ENCODE measurements at regions not wholly inside any gene's neighbourhood (a gene's known extent, or its start where the extent isn't known, plus 50 kb on each side); places are given as distances from the start of the nearest gene placed in this dataset.
"Not testable (repeated sequence)": the region's sequence is repeated elsewhere in the genome, so short reads cannot be mapped to it uniquely, and the experiment has no call there.

- H3K27me3 ChIP-seq (ENCODE audit: insufficient read depth, low read depth): no peaks in the 10 kb centered on the region
- H3K9ac ChIP-seq: no peak overlapping the region
- no peaks in the 10 kb centered on the region for H3K36me3 ChIP-seq (ENCODE audit: insufficient read depth)
- no peak overlapping the region for H2AFZ ChIP-seq (ENCODE audit: low read depth)
- H3K4me1 ChIP-seq (ENCODE audit: low read depth, poor library complexity, severe bottlenecking): no peaks in the 10 kb centered on the region
- H4K20me1 ChIP-seq (ENCODE audit: insufficient read depth): no peaks in the 10 kb centered on the region
- H3K4me2 ChIP-seq: no peak overlapping the region
- H3K79me2 ChIP-seq (ENCODE audit: insufficient read depth, low read depth): no peaks in the 10 kb centered on the region
- no peak overlapping the region for H3K4me3 ChIP-seq (IDR thresholded peaks at IDR 0.05; ENCODE audit: insufficient read depth, low read depth, low read length)
- no peak for TF ChIP-seq CTCF (conservative IDR thresholded peaks at IDR 0.05; ENCODE audit: low read depth, low read length)
- H3K27ac ChIP-seq: no peak overlapping the region
Observed at GRCh38 chr22:23484651-23485050, 95.4 kb downstream of the IGLL1 start.

DNA sequence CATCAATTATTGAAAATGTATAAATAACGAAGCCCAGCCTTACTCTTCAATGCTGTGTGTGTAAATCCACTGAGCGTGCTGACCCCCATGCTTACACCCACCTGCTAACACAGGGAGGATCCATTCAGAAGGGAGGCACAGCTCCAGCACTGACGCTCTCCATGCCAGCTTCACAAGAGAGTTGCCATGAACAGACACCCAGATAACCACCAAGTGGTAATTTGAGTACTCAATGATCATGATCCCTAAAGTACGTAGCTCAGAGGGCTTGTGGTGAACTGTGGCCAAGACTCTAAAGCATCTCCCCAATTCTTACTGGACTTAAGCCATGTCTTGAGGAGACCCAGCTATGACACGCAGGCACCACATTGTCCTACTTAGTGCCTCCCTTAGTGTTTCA lies 98.7 kb downstream of the IGLL1 start:
- H2AFZ ChIP-seq (ENCODE audit: low read depth): no peak overlapping the region
- H3K4me2 ChIP-seq: no peak overlapping the region
- no peak overlapping the region for H3K4me3 ChIP-seq (IDR thresholded peaks at IDR 0.05; ENCODE audit: insufficient read depth, low read depth, low read length)
- H3K27ac ChIP-seq: no peak overlapping the region
- no peak overlapping the region for H3K9ac ChIP-seq
- no peak for TF ChIP-seq CTCF (conservative IDR thresholded peaks at IDR 0.05; ENCODE audit: low read depth, low read length)
- H3K79me2 ChIP-seq (ENCODE audit: insufficient read depth, low read depth): no peaks in the 10 kb centered on the region
- peaks cover 10% of the 10 kb centered on the region for H3K4me1 ChIP-seq (ENCODE audit: low read depth, poor library complexity, severe bottlenecking)
- no peaks in the 10 kb centered on the region for H3K36me3 ChIP-seq (ENCODE audit: insufficient read depth)
- no peaks in the 10 kb centered on the region for H3K27me3 ChIP-seq (ENCODE audit: insufficient read depth, low read depth)
- no peaks in the 10 kb centered on the region for H4K20me1 ChIP-seq (ENCODE audit: insufficient read depth)

GRCh38 chr22:23478175-23478574 lies 101.9 kb downstream of the IGLL1 start:
- Histone ChIP-seq H4K20me1 (ENCODE audit: insufficient read depth) (no peaks in the 10 kb centered on the region), H3K27ac (no peak overlapping the region), H3K4me2 (peak overlapping the region; percentile 38; the same call in 1 of the 2 replicates), H3K27me3 (ENCODE audit: insufficient read depth, low read depth) (no peaks in the 10 kb centered on the region), H3K79me2 (ENCODE audit: insufficient read depth, low read depth) (no peaks in the 10 kb centered on the region), H3K36me3 (ENCODE audit: insufficient read depth) (no peaks in the 10 kb centered on the region), H3K9ac (no peak overlapping the region), H3K4me1 (ENCODE audit: low read depth, poor library complexity, severe bottlenecking) (peaks cover 10% of the 10 kb centered on the region), H2AFZ (ENCODE audit: low read depth) (no peak overlapping the region), H3K4me3 (IDR thresholded peaks at IDR 0.05; ENCODE audit: insufficient read depth, low read depth, low read length) (no peak overlapping the region)
- no peak for TF ChIP-seq CTCF (conservative IDR thresholded peaks at IDR 0.05; ENCODE audit: low read depth, low read length)

DNA sequence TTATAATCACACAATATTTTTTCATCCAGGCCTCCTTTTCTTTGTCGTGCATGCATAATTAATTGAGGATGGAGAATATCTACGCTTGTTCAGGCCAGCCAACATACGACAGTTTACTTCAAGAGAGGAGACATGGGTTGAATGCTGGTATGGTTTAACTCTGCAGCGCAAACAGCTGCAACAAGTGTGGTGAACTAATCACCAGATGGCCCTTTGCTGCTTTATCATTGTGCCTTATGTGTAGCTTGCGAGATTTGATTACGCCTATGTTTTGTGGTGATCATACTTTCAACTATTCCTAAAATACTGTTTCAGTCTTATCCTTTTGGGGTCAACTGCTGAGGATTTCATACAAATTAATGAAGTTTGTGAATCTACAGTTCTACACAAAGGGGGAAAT lies 105.6 kb downstream of the IGLL1 start:
- not testable (repeated sequence) for H3K79me2 ChIP-seq (ENCODE audit: insufficient read depth, low read depth); H3K36me3 ChIP-seq (ENCODE audit: insufficient read depth); H4K20me1 ChIP-seq (ENCODE audit: insufficient read depth); H2AFZ ChIP-seq (ENCODE audit: low read depth); H3K4me2 ChIP-seq; H3K27ac ChIP-seq; H3K4me1 ChIP-seq (ENCODE audit: low read depth, poor library complexity, severe bottlenecking); H3K9ac ChIP-seq; H3K4me3 ChIP-seq (IDR thresholded peaks at IDR 0.05; ENCODE audit: insufficient read depth, low read depth, low read length); H3K27me3 ChIP-seq (ENCODE audit: insufficient read depth, low read depth)

DNA sequence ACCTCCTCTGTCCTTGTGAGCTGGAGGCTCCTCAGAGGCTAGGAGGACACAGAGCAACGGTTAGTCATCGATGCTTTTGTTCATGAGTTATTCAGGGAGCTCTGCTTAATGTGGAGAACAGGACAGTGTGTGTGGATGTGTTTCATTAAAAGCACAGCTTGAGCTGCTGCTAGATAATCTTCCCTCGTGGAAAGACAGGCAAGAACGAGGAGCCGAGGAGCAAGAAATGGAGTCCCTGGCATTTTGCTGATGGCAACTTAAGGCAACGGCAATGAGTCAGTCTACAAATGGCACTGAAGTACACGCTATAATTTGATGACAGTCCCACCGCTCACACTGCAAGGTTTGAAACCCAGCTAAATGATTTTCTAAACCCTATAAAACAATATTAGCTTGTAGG lies 106.2 kb downstream of the IGLL1 start:
- H3K27ac ChIP-seq: no peak overlapping the region
- peaks cover 10% of the 10 kb centered on the region for H3K4me1 ChIP-seq (ENCODE audit: low read depth, poor library complexity, severe bottlenecking)
- H4K20me1 ChIP-seq (ENCODE audit: insufficient read depth): no peaks in the 10 kb centered on the region
- no peak overlapping the region for H2AFZ ChIP-seq (ENCODE audit: low read depth)
- TF ChIP-seq CTCF (conservative IDR thresholded peaks at IDR 0.05; ENCODE audit: low read depth, low read length): no peak
- H3K4me2 ChIP-seq: no peak overlapping the region
- no peaks in the 10 kb centered on the region for H3K79me2 ChIP-seq (ENCODE audit: insufficient read depth, low read depth)
- H3K4me3 ChIP-seq (IDR thresholded peaks at IDR 0.05; ENCODE audit: insufficient read depth, low read depth, low read length): no peak overlapping the region
- H3K27me3 ChIP-seq (ENCODE audit: insufficient read depth, low read depth): no peaks in the 10 kb centered on the region
- no peaks in the 10 kb centered on the region for H3K36me3 ChIP-seq (ENCODE audit: insufficient read depth)
- no peak overlapping the region for H3K9ac ChIP-seq

- not testable (repeated sequence) for H3K27ac ChIP-seq
Observed at GRCh38 chr22:23472376-23472775, 107.7 kb downstream of the IGLL1 start.

More at GRCh38 chr22:23472376-23472775, 107.7 kb downstream of the IGLL1 start:
- H3K4me2 ChIP-seq; H3K9ac ChIP-seq; H3K4me3 ChIP-seq (IDR thresholded peaks at IDR 0.05; ENCODE audit: insufficient read depth, low read depth, low read length); H3K79me2 ChIP-seq (ENCODE audit: insufficient read depth, low read depth); H4K20me1 ChIP-seq (ENCODE audit: insufficient read depth); H3K36me3 ChIP-seq (ENCODE audit: insufficient read depth); H3K4me1 ChIP-seq (ENCODE audit: low read depth, poor library complexity, severe bottlenecking); H3K27me3 ChIP-seq (ENCODE audit: insufficient read depth, low read depth); H2AFZ ChIP-seq (ENCODE audit: low read depth): not testable (repeated sequence)
